Spleen (tissue), 11 donors: ENCODE measurements at regions not wholly inside any gene's neighbourhood (a gene's known extent, or its start where the extent isn't known, plus 50 kb on each side); places are given as distances from the start of the nearest gene placed in this dataset.

Experiments used
- DNase-seq: peaks from one replicate; pipeline ENCODE4 v3.0.0-alpha.2; 2020
- H3K27ac ChIP-seq, 8 donors: fragments of 200-600 bp; sonication (generic) in 7 of 8; 1 replicate in 4 of 8; 2 replicates in 4 of 8; pipeline versions ENCODE4 v1.5.0 to v1.8.0; 2016 to 2021; ENCODE audit warnings: inconsistent platforms in 4 of 8, mild to moderate bottlenecking in 4 of 8, moderate library complexity in 1 of 8
- H3K27me3 ChIP-seq, 7 donors: fragments of 200-600 bp; sonication (generic) in 6 of 7; replicated peaks in 1 of 7; 1 replicate in 4 of 7; 2 replicates in 3 of 7; pipeline versions ENCODE4 v1.5.0 to v1.8.0; 2016 to 2021; ENCODE audit warnings: inconsistent platforms in 3 of 7, mild to moderate bottlenecking in 1 of 7
- H3K36me3 ChIP-seq, 6 donors: fragments of 200-600 bp; sonication (generic) in 5 of 6; 1 replicate in 4 of 6; 2 replicates in 2 of 6; pipeline versions ENCODE4 v1.5.0 to v1.8.0; 2016 to 2021; ENCODE audit warnings: inconsistent platforms in 2 of 6
- H3K4me1 ChIP-seq, 6 donors: fragments of 200-600 bp; sonication (generic) in 5 of 6; 1 replicate in 3 of 6; 2 replicates in 3 of 6; pipeline versions ENCODE4 v1.5.0 to v1.8.0; 2016 to 2021; ENCODE audit warnings: inconsistent platforms in 3 of 6
- H3K4me3 ChIP-seq, 8 donors: fragments of 200-600 bp; sonication (generic) in 7 of 8; 1 replicate in 4 of 8; 2 replicates in 4 of 8; pipeline versions ENCODE4 v1.5.0 to v1.8.0; 2016 to 2021; ENCODE audit warnings: inconsistent platforms in 4 of 8, mild to moderate bottlenecking in 4 of 8, moderate library complexity in 2 of 8
- H3K9me3 ChIP-seq, 8 donors: fragments of 200-600 bp; sonication (generic) in 7 of 8; 1 replicate in 4 of 8; 2 replicates in 4 of 8; pipeline versions ENCODE4 v1.5.0 to v1.8.0; 2016 to 2021; ENCODE audit warnings: inconsistent platforms in 4 of 8
- CTCF ChIP-seq, 11 experiments: fragments of 200-600 bp in 7 of 11; fragments of 450-650 bp in 4 of 11; sonication (generic) in 4 of 11; IDR thresholded peaks in 8 of 11; conservative IDR thresholded peaks in 3 of 11; 1 replicate in 7 of 11; 2 replicates in 4 of 11; pipeline versions ENCODE4 v1.4.0 to v1.8.0; 2016 to 2021; ENCODE audit warnings: antibody characterized with exemption in 11 of 11, inconsistent platforms in 4 of 11, mild to moderate bottlenecking in 1 of 11
- POLR2A ChIP-seq, 3 donors: fragments of 450-650 bp; IDR thresholded peaks; one replicate each; pipeline ENCODE4 v1.5.1; 2017; ENCODE audit warnings: antibody characterized with exemption in 3 of 3, mild to moderate bottlenecking in 1 of 3
- POLR2AphosphoS5 ChIP-seq, 3 donors: sonication (generic); formaldehyde crosslinking; IDR thresholded peaks; one replicate each; pipeline ENCODE4 v1.5.1; 2017; ENCODE audit warnings: antibody characterized with exemption in 3 of 3
- WGBS, 5 donors: extraction: QIAGEN DNeasy Blood & Tissue Kit in 3 of 5; methylation state at CpG; one replicate each; pipeline versions ENCODE4 v1.1.5 to v1.1.7; 2013 to 2018; 5-methylcytosine and 5-hydroxymethylcytosine counted together
- intact Hi-C: fragments of 100-400 bp; cut with DNase I; formaldehyde crosslinking; loops from one replicate; pipeline ENCODE4 v1.15.0; 2023; ENCODE audit warnings: low total_unique reads
- donor health status: healthy with polysubstance abuse.
- donor health status: DM: no; HTN: no; CAD: no; lungs with moderate emphysema.
- donor health status: DM: no; HTN: no; CAD: no.
- donor health status: Bipolar disorder and iron deficiency.
- donor health status: healthy.
- donor health status: DM: no; HTN: no; CAD: no.
- donor health status: DM: yes; HTN: yes; CAD: no.

- 58 to 87% (median 76%) methylated on average over 5 of the region's 5 CpGs for WGBS, 5 donors
- no peak for DNase-seq
Measured at GRCh38 chr2:60324536-60324935, 228.9 kb downstream of the BCL11A start.

GRCh38 chr2:60321816-60322215 lies 231.6 kb downstream of the BCL11A start:
- no peak for TF ChIP-seq POLR2AphosphoS5 (IDR thresholded peaks at IDR 0.05)
- no peak for TF ChIP-seq CTCF (IDR thresholded peaks at IDR 0.05 in 8 of 11, conservative IDR thresholded peaks at IDR 0.05 in 3 of 11)
- no peak for TF ChIP-seq POLR2A (IDR thresholded peaks at IDR 0.05)
- Histone ChIP-seq H3K9me3 (peaks cover 0 to 19% (median 12%) of the 10 kb centered on the region in 8 donors), H3K4me3 (no peak overlapping the region), H3K36me3 (no peaks in the 10 kb centered on the region), H3K27me3 (no peaks in the 10 kb centered on the region), H3K4me1 (peaks cover 0 to 34% (median 23%) of the 10 kb centered on the region in 6 donors), H3K27ac (no peak overlapping the region)
- 91 to 96% (median 92%) methylated on average over 14 of the region's 14 CpGs for WGBS, 5 donors
- intact Hi-C loops, result no loop called here
- DNase-seq, result no peak

More at GRCh38 chr2:60324536-60324935, 228.9 kb downstream of the BCL11A start:
- Histone ChIP-seq H3K4me1 (peaks cover 0 to 8% (median 2%) of the 10 kb centered on the region in 6 donors), H3K27me3 (no peaks in the 10 kb centered on the region), H3K36me3 (no peaks in the 10 kb centered on the region), H3K4me3 (no peak overlapping the region), H3K27ac (no peak overlapping the region), H3K9me3 (peaks cover 0 to 21% (median 12%) of the 10 kb centered on the region in 8 donors)
- intact Hi-C loops, result no loop called here
- TF ChIP-seq CTCF (IDR thresholded peaks at IDR 0.05 in 8 of 11, conservative IDR thresholded peaks at IDR 0.05 in 3 of 11) (no peak), POLR2A (IDR thresholded peaks at IDR 0.05) (no peak), POLR2AphosphoS5 (IDR thresholded peaks at IDR 0.05) (no peak)

- Histone ChIP-seq H3K36me3 (no peaks in the 10 kb centered on the region), H3K4me3 (no peak overlapping the region), H3K9me3 (peaks cover 0 to 8% (median 2%) of the 10 kb centered on the region in 8 donors), H3K27me3 (no peaks in the 10 kb centered on the region), H3K4me1 (peaks cover 0 to 42% (median 26%) of the 10 kb centered on the region in 6 donors), H3K27ac (no peak overlapping the region)
- TF ChIP-seq CTCF (IDR thresholded peaks at IDR 0.05 in 8 of 11, conservative IDR thresholded peaks at IDR 0.05 in 3 of 11) (no peak), POLR2AphosphoS5 (IDR thresholded peaks at IDR 0.05) (no peak), POLR2A (IDR thresholded peaks at IDR 0.05) (no peak)
- intact Hi-C loops, result no loop called here
- no peak for DNase-seq
- WGBS, 5 donors, result 93 to 100% (median 96%) methylated on average over 5 of the region's 5 CpGs
Measured at GRCh38 chr2:60320724-60321123, 232.7 kb downstream of the BCL11A start.

GRCh38 chr2:60319031-60319547 lies 234.4 kb downstream of the BCL11A start:
- no peaks in the 10 kb centered on the region for H3K27me3 ChIP-seq
- no peaks in the 10 kb centered on the region for H3K9me3 ChIP-seq
- intact Hi-C loops, result no loop called here
- H3K4me3 ChIP-seq, result no peak overlapping the region
- no peak overlapping the region for H3K27ac ChIP-seq
- TF ChIP-seq POLR2A (IDR thresholded peaks at IDR 0.05), result no peak
- no peak for TF ChIP-seq POLR2AphosphoS5 (IDR thresholded peaks at IDR 0.05)
- no peak for TF ChIP-seq CTCF (IDR thresholded peaks at IDR 0.05 in 8 of 11, conservative IDR thresholded peaks at IDR 0.05 in 3 of 11)
- peaks cover 0 to 43% (median 26%) of the 10 kb centered on the region in 6 donors for H3K4me1 ChIP-seq
- DNase-seq, result no peak
- no peaks in the 10 kb centered on the region for H3K36me3 ChIP-seq
- WGBS, 5 donors, result 61 to 82% (median 70%) methylated on average over 3 of the region's 3 CpGs
